Gastrocnemius medialis (tissue), 4 donors: ENCODE measurements at regions not wholly inside any gene's neighbourhood (a gene's known extent, or its start where the extent isn't known, plus 50 kb on each side); places are given as distances from the start of the nearest gene placed in this dataset.

Experiments used
- ATAC-seq, 2 donors: fragments of 150-250 bp; one replicate each; pipeline ENCODE4 v1.9.1; 2016
- DNase-seq, 2 donors: peaks; one replicate each; pipeline ENCODE4 v3.0.0-alpha.2; 2019
- H3K27ac ChIP-seq, 4 donors: fragments of 200-600 bp; sonication (generic); 1 replicate in 1 of 4; 2 replicates in 3 of 4; pipeline ENCODE4 v1.5.1; 2016 to 2018; ENCODE audit warnings: mild to moderate bottlenecking in 2 of 4, moderate library complexity in 1 of 4
- H3K27me3 ChIP-seq, 3 donors: fragments of 200-600 bp; sonication (generic) in 2 of 3; 1 replicate in 1 of 3; 2 replicates in 2 of 3; pipeline versions ENCODE4 v1.5.1 to v1.6.0; 2016 to 2019; ENCODE audit warnings: mild to moderate bottlenecking in 1 of 3, moderate library complexity in 1 of 3
- H3K36me3 ChIP-seq, 2 donors: fragments of 200-600 bp; sonication (generic) in 1 of 2; one replicate each; pipeline ENCODE4 v1.5.1; 2017 to 2018
- H3K4me1 ChIP-seq, 2 donors: fragments of 200-600 bp; sonication (generic) in 1 of 2; one replicate each; pipeline ENCODE4 v1.5.1; 2016 to 2017; ENCODE audit warnings: mild to moderate bottlenecking in 2 of 2
- H3K4me3 ChIP-seq, 4 donors: fragments of 200-600 bp; sonication (generic) in 3 of 4; 1 replicate in 1 of 4; 2 replicates in 3 of 4; pipeline ENCODE4 v1.5.1; 2016 to 2019; ENCODE audit warnings: mild to moderate bottlenecking in 2 of 4
- H3K9me3 ChIP-seq, 3 donors: fragments of 200-600 bp; sonication (generic) in 2 of 3; 1 replicate in 1 of 3; 2 replicates in 2 of 3; pipeline ENCODE4 v1.5.1; 2016 to 2019
- CTCF ChIP-seq, 5 experiments: fragments of 450-650 bp in 3 of 5; fragments of 200-600 bp in 2 of 5; sonication (generic) in 2 of 5; IDR thresholded peaks in 4 of 5; conservative IDR thresholded peaks in 1 of 5; 1 replicate in 4 of 5; 2 replicates in 1 of 5; pipeline ENCODE4 v1.5.1; 2016 to 2019; ENCODE audit warnings: antibody characterized with exemption in 5 of 5, mild to moderate bottlenecking in 3 of 5, moderate library complexity in 3 of 5
- POLR2A ChIP-seq, 2 donors: fragments of 450-650 bp; IDR thresholded peaks; one replicate each; pipeline ENCODE4 v1.6.1; 2017; ENCODE audit warnings: antibody characterized with exemption in 2 of 2, mild to moderate bottlenecking in 2 of 2, moderate library complexity in 2 of 2
- in situ Hi-C, 4 donors: fragments of 200-750 bp; cut with MboI; loops; one replicate each; pipeline versions ENCODE4 v1.15.0 to v1.8.0; 2017; ENCODE audit warnings: low sequenced_read_pairs in 4 of 4
- intact Hi-C: fragments of 100-400 bp; cut with DNase I; formaldehyde crosslinking; loops from one replicate; pipeline ENCODE4 v1.15.1; 2023; ENCODE audit warnings: low total_unique reads

- no peak for TF ChIP-seq CTCF (IDR thresholded peaks at IDR 0.05 in 4 of 5, conservative IDR thresholded peaks at IDR 0.05 in 1 of 5)
- no peak for TF ChIP-seq POLR2A (IDR thresholded peaks at IDR 0.05)
- peaks cover 0 to 3% (median 0%) of the 10 kb centered on the region in 3 donors for H3K9me3 ChIP-seq
- H3K4me1 ChIP-seq = peaks cover 4 to 10% of the 10 kb centered on the region in 2 donors
- in situ Hi-C loops = no loop called here
- peak overlapping the region in 3 of 4 donors; percentile 10 to 59 (median 36) for H3K27ac ChIP-seq
- H3K27me3 ChIP-seq = no peaks in the 10 kb centered on the region
- peak; percentile 63 to 79 for ATAC-seq
- no peak overlapping the region for H3K4me3 ChIP-seq
- intact Hi-C loops = no loop called here
- no peaks in the 10 kb centered on the region for H3K36me3 ChIP-seq
- peak; percentile 46 to 81 for DNase-seq
These were observed 74.0 kb upstream of the RXRA start for GRCh38 chr9:134252084-134252830.

GRCh38 chr9:134253606-134254205, 72.5 kb upstream of the RXRA start:
- Histone ChIP-seq H3K4me3 (no peak overlapping the region), H3K27me3 (no peaks in the 10 kb centered on the region), H3K27ac (no peak overlapping the region), H3K4me1 (peaks cover 4 to 10% of the 10 kb centered on the region in 2 donors), H3K36me3 (no peaks in the 10 kb centered on the region), H3K9me3 (no peaks in the 10 kb centered on the region)
- in situ Hi-C loops = no loop called here
- TF ChIP-seq POLR2A (IDR thresholded peaks at IDR 0.05) (no peak), CTCF (IDR thresholded peaks at IDR 0.05 in 4 of 5, conservative IDR thresholded peaks at IDR 0.05 in 1 of 5) (no peak)
- intact Hi-C loops = no loop called here
- DNase-seq (no peak), ATAC-seq (no peak)

DNA sequence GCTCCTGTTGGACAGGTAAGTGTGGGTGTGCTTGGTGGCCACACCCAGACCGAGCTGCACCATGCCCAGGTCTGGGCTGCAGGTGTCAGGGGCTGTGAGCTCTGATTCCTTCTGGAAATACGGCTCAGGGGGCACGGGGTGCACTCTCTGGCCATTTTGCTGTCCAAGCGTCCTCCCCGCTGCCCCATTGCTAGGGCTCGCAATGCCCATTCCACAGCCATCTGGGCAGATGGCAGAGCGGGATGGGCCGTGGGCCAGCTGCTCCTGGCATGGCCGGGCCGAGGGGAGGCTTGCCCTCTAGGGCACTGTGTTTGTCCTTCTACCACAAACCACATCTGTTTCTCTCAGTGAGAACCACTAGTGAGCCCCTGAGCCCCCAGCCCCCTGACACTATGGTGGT, 67.9 kb upstream of the RXRA start:
- Histone ChIP-seq H3K27me3 (no peaks in the 10 kb centered on the region), H3K27ac (no peak overlapping the region), H3K9me3 (no peaks in the 10 kb centered on the region), H3K36me3 (no peaks in the 10 kb centered on the region), H3K4me3 (no peak overlapping the region), H3K4me1 (no peaks in the 10 kb centered on the region)
- in situ Hi-C loops = no loop called here
- ATAC-seq (no peak), DNase-seq (no peak)
- TF ChIP-seq CTCF (IDR thresholded peaks at IDR 0.05 in 4 of 5, conservative IDR thresholded peaks at IDR 0.05 in 1 of 5) (no peak), POLR2A (IDR thresholded peaks at IDR 0.05) (no peak)
- intact Hi-C loops = no loop called here

DNA sequence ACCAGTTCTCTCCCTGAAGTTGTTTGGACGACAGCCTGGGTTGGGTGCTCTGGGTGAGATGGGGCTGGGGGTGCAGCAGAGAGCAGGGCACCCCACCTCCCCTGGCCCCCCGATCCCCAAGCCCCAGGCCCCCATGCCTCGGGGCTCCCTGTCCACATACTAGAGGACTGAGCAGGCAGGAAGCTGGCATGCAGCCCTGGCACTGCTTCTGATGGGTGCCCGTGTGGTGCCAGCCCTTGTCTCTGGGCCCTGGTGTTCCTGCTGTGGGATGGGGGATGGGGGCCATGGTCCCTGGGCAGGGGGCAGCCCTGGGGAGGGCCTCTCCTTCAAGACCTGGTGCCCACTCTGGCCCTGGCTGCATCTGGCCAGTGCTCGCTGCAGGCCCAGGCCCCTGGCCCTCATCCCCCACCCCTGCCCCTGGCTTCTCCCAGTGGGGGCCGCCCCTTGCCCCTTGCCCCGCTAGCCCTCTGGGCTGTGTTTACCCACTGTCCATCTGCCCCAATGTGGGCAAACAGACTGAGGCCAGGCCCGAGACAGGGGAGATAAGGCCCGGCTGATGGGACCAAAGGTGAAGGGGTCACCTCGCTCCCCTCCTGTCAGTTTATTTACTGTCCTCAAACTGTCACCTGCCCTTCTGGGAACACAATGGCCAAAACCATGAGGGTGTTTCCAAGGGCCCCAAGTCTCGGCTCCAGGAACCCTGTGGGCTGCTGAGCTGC, 67.3 kb upstream of the RXRA start:
- Histone ChIP-seq H3K9me3 (no peaks in the 10 kb centered on the region), H3K4me1 (no peaks in the 10 kb centered on the region), H3K27me3 (no peaks in the 10 kb centered on the region), H3K4me3 (no peak overlapping the region), H3K27ac (no peak overlapping the region), H3K36me3 (no peaks in the 10 kb centered on the region)
- in situ Hi-C loops = no loop called here
- ATAC-seq = no peak
- DNase-seq = no peak
- intact Hi-C loops = no loop called here
- TF ChIP-seq POLR2A (IDR thresholded peaks at IDR 0.05) (no peak), CTCF (IDR thresholded peaks at IDR 0.05 in 4 of 5, conservative IDR thresholded peaks at IDR 0.05 in 1 of 5) (no peak)
